ENCODE measurements at regions not wholly inside any gene's neighbourhood (a gene's known extent, or its start where the extent isn't known, plus 50 kb on each side); places are given as distances from the start of the nearest gene placed in this dataset.

DNA sequence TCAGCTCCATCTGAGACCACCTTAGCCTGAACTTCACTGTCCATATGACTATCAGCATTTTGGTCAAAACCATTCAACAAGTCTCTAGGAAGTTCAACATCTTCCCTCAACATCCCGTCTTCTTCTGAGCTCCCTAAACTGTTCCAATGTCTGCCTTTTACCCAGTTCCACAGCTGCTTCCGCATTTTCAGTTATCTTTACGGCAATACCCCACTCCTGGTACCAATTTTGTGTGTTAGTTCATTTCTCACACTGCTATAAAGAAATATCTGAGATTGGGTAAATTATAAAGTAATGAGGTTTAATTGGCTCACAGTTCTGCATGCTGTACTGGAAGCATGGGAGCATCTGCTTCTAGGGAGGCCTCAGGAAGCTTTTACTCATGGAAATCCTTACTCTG, 771.2 kb downstream of the SLITRK6 start:
- TF ChIP-seq, protein P1, sequence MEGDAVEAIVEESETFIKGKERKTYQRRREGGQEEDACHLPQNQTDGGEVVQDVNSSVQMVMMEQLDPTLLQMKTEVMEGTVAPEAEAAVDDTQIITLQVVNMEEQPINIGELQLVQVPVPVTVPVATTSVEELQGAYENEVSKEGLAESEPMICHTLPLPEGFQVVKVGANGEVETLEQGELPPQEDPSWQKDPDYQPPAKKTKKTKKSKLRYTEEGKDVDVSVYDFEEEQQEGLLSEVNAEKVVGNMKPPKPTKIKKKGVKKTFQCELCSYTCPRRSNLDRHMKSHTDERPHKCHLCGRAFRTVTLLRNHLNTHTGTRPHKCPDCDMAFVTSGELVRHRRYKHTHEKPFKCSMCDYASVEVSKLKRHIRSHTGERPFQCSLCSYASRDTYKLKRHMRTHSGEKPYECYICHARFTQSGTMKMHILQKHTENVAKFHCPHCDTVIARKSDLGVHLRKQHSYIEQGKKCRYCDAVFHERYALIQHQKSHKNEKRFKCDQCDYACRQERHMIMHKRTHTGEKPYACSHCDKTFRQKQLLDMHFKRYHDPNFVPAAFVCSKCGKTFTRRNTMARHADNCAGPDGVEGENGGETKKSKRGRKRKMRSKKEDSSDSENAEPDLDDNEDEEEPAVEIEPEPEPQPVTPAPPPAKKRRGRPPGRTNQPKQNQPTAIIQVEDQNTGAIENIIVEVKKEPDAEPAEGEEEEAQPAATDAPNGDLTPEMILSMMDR (conservative IDR thresholded peaks at IDR 0.05; ENCODE audit: low read length) = no peak
- TF ChIP-seq EZH2phosphoT487 (IDR thresholded peaks at IDR 0.05; ENCODE audit: borderline replicate concordance, low read depth, low read length) = no peak
